Activated CD4-positive, alpha-beta memory T cell treated with anti-CD3 and anti-CD28 coated beads, Interleukin-2, amount 10 ng/mL, durations not matched to agents 7 days and 5 days (primary cell): ENCODE measurements at regions not wholly inside any gene's neighbourhood (a gene's known extent, or its start where the extent isn't known, plus 50 kb on each side); places are given as distances from the start of the nearest gene placed in this dataset.
"Not testable (repeated sequence)": the region's sequence is repeated elsewhere in the genome, so short reads cannot be mapped to it uniquely, and the experiment has no call there.

Experiments used
- CTCF ChIA-PET: fragments of 350-600 bp; sonication (Branson Sonifier 250); formaldehyde crosslinking; loops from one replicate; lab custom pipeline; 2021; ENCODE audit warnings: antibody characterized with exemption, inconsistent platforms; lab: Charles Lee
- POLR2A ChIA-PET: fragments of 350-600 bp; sonication (Branson Sonifier 250); formaldehyde crosslinking; loops from one replicate; lab custom pipeline; 2021; ENCODE audit warnings: antibody characterized with exemption; lab: Charles Lee
- DNase-seq: peaks from one replicate; pipeline ENCODE4 v3.0.0-alpha.2; 2020
- H3K27ac Mint-ChIP-seq: one replicate; pipeline ENCODE4 v1.8.0; 2021; ENCODE audit warnings: mild to moderate bottlenecking, mixed read lengths
- H3K27me3 Mint-ChIP-seq: one replicate; pipeline ENCODE4 v1.8.0; 2021; ENCODE audit warnings: mixed read lengths
- H3K36me3 Mint-ChIP-seq: one replicate; pipeline ENCODE4 v1.8.0; 2021; ENCODE audit warnings: low read depth, mixed read lengths
- H3K4me1 Mint-ChIP-seq: one replicate; pipeline ENCODE4 v1.8.0; 2021; ENCODE audit warnings: mixed read lengths
- H3K4me3 Mint-ChIP-seq: one replicate; pipeline ENCODE4 v1.8.0; 2021; ENCODE audit warnings: mild to moderate bottlenecking, mixed read lengths
- H3K9me3 Mint-ChIP-seq: one replicate; pipeline ENCODE4 v1.8.0; 2021; ENCODE audit warnings: mixed read lengths

DNA sequence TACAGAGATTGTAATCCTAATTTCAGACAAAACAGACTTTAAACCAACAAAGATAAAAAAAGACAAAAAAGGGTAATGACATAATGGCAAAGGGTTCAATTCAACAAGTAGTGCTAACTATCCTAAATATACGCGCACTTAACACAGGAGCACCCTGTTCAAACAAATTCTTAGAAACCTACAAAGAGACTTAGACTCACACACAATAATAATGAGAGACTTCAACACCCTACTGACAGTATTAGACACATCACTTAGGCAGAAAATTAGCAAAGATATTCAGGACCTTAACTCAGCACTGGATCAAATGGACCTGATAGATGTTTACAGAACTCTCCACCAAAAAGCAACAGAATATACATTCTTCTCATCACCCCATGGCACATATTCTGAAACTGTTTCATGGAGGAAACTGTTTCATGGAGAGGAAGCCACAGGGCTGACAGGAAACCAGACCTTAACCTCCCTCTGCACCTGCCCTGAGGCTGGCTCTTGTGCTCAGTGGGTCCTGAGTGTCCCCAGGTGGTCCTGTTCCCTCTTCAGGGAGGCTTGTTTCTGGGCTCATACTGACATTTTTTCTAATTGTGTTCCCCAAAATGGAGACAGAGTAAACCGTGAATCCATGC, 54.7 kb downstream of the OR4M2 start:
- H3K9me3 Mint-ChIP-seq, CTCF ChIA-PET, H3K36me3 Mint-ChIP-seq, H3K4me1 Mint-ChIP-seq, H3K27me3 Mint-ChIP-seq, H3K27ac Mint-ChIP-seq, POLR2A ChIA-PET, H3K4me3 Mint-ChIP-seq, DNase-seq: not testable (repeated sequence)

DNA sequence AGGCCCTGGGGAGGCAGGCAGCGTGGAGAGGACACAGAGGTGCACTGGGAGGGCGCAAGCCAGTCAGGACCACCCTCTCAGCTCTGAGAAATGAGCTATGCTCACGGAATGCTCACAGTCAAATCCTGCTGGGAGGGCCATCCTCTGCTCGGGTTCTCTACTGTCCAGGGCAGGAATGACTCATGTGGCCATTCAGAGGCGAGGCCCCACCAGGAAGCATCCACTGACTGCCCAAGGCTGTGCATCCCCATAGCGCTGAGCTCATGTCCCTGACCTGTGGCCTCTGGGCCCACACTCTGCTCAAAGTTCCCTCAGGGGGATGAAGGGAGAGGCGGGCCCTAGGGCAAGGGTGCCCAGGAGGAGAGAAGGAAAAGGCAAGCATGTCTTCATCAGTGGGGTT, 57.2 kb downstream of the OR4M2 start:
- CTCF ChIA-PET, H3K9me3 Mint-ChIP-seq: not testable (repeated sequence)

DNA sequence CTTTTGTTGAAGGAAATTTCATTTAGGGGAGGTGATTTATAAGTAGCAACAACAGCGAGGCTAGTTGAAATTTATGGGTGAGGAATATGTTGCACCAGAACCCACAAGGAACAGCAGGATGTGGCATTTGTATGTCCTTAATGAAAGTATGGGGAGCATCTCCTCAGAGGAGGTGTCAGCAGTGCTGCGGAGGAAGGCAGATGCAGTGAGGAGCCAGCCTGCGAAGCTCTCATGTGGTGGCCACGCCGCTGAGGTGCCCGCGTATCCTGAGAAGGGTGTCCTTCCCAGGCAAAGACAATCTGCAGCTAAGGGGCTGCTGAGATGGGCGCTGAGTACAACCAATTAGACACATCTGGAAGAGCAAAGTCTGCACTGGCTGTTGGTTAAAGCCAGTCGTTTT, 60.8 kb downstream of the OR4M2 start:
- H3K27me3 Mint-ChIP-seq, H3K9me3 Mint-ChIP-seq, H3K27ac Mint-ChIP-seq, H3K4me1 Mint-ChIP-seq, DNase-seq, POLR2A ChIA-PET, H3K36me3 Mint-ChIP-seq, H3K4me3 Mint-ChIP-seq, CTCF ChIA-PET: not testable (repeated sequence)

More for the DNA sequence above, 57.2 kb downstream of the OR4M2 start:
- POLR2A ChIA-PET, H3K4me1 Mint-ChIP-seq, H3K4me3 Mint-ChIP-seq, DNase-seq, H3K27ac Mint-ChIP-seq, H3K36me3 Mint-ChIP-seq, H3K27me3 Mint-ChIP-seq: not testable (repeated sequence)

DNA sequence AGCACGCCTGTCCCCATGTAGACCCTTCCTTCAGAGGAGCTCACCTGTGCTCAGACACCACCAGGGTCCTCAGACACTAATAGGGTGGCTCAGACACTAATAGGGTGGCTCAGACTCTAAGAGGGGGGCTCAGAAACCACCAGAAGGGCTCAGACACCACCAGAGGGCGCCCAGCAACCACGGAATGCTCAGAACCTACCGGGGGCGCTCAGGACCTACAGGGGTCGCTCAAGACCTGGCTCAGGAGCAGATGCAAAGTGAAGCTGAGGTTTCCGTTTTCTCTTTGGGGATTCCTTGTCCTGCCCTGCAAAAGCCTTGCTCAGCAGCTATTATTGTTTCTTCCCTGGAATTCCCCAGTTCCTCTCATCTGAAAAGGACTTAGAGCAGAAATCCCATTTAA, 67.8 kb downstream of the OR4M2 start:
- H3K4me3 Mint-ChIP-seq, H3K4me1 Mint-ChIP-seq, CTCF ChIA-PET, DNase-seq, POLR2A ChIA-PET, H3K9me3 Mint-ChIP-seq, H3K27ac Mint-ChIP-seq, H3K27me3 Mint-ChIP-seq, H3K36me3 Mint-ChIP-seq: not testable (repeated sequence)

DNA sequence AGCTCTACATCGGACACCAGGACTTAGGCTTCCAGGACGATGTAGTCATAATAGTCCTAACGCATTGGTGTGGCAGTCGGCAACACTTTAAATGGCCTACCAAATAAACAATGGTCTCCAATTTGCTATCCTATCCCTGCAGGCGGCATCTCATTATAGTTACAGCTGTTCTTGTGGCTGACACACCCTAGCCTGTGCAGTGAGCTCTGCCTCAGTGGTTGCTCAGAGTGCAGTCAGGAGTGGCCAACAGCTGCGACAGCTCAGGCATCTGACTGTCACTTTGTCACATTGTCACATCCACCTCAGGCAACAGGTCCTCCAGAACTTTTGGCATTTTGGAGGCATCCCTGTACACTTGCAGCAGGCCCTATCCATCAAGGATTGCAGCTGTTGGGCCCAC, 77.9 kb downstream of the OR4M2 start:
- CTCF ChIA-PET, H3K27ac Mint-ChIP-seq, H3K4me1 Mint-ChIP-seq, DNase-seq, H3K36me3 Mint-ChIP-seq, H3K9me3 Mint-ChIP-seq, H3K4me3 Mint-ChIP-seq, POLR2A ChIA-PET, H3K27me3 Mint-ChIP-seq: not testable (repeated sequence)

DNA sequence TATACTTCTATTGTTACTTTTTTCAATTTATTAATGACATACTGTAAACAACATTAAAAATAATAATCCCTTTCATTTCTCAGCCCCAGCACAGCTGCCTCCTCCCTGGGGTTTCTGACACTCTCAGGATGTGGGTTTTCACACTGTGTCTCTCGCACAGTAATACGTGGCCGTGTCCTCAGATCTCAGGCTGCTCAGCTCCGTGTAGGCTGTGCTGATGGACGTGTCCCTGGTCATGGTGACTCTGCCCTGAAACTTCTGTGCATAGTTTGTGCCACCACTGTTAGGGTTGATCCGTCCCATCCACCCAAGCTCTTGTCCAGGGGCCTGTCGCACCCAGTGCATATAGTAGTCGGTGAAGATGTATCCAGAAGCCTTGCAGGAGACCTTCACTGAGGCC, 80.0 kb downstream of the OR4M2 start:
- DNase-seq, H3K27me3 Mint-ChIP-seq, H3K4me1 Mint-ChIP-seq, CTCF ChIA-PET, H3K36me3 Mint-ChIP-seq, H3K27ac Mint-ChIP-seq, H3K4me3 Mint-ChIP-seq, H3K9me3 Mint-ChIP-seq, POLR2A ChIA-PET: not testable (repeated sequence)

DNA sequence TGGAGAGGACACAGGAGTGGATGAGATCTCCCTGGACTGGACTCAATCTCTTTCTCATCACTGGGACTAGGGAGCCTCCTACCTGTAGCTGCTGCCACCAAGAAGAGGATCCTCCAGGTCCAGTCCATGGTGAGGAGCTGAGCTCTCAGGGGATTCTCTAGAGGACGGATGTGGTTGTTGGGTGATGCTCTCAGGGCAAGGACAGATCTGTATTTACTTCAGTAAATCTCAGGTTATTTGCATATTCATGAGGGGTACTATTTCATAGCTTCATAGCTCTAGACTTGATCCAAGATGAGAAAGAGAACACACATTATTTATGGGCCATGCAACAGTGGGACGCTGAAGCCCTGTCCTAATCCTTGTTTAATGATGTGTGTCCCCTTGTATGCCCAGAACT, 80.4 kb downstream of the OR4M2 start:
- POLR2A ChIA-PET, H3K4me3 Mint-ChIP-seq, DNase-seq, H3K36me3 Mint-ChIP-seq, H3K27ac Mint-ChIP-seq, CTCF ChIA-PET, H3K4me1 Mint-ChIP-seq, H3K27me3 Mint-ChIP-seq, H3K9me3 Mint-ChIP-seq: not testable (repeated sequence)

DNA sequence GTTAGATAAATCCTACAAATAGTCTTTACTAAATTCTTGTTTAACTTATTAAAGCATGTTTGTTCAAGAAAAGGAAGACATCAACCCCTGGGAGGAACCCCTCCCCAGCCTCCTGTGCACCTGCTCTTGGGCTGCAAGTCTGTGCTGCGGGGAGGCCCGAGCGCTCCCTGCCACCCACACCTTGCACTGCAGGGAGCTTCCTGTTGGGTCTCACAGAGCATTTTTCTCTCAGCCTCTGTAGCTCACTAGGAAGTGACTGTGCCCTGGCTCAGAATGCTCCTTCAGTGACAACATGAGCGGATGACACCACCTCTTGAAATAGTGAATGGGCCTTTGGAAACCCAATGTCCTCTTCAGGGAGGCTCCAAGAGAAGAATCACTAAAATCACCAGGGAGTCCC, 81.1 kb downstream of the OR4M2 start:
- H3K27ac Mint-ChIP-seq, H3K36me3 Mint-ChIP-seq, POLR2A ChIA-PET, H3K9me3 Mint-ChIP-seq, CTCF ChIA-PET, H3K4me3 Mint-ChIP-seq, H3K4me1 Mint-ChIP-seq, DNase-seq, H3K27me3 Mint-ChIP-seq: not testable (repeated sequence)

DNA sequence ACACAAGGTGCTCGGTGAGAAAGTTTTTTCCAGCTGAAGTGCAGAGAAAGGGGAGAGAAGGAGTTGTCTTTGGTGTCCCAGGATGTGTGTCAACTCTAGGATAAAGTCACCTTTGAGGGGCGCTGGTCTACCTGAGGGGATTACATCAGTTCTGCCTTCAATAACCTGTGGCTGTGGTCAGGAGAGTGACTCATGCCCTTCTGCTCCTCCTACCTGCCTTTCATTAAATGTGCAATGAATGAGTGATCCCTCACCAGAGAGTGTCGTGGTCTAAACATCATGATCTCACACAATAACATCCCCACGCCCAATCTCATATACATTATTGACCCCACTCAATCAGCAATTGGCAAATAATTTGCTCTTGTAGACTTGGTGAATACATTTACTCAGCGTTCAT, 83.4 kb downstream of the OR4M2 start:
- CTCF ChIA-PET, POLR2A ChIA-PET, H3K4me3 Mint-ChIP-seq, H3K27me3 Mint-ChIP-seq, H3K36me3 Mint-ChIP-seq, H3K4me1 Mint-ChIP-seq, H3K9me3 Mint-ChIP-seq, DNase-seq, H3K27ac Mint-ChIP-seq: not testable (repeated sequence)

DNA sequence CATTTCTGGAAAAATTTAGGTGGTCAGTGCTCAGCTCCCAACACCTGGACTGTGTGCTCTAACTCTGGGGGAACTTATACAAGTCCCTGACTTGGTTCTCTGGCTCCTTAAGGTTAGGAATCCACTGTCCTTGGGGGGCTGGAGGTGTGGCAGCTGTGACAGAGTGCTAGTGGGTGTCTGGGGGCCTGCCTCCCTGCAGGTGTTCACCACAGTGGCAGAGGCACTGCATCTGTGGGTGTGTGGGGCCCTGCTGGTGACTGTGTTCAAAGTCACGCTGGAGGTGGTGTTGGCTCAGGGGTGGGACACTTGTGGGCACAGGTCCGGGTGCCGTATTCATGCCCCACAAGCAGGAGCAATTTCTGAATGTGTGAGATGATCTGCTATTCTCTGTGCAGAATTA, 87.2 kb downstream of the OR4M2 start:
- CTCF ChIA-PET, H3K27me3 Mint-ChIP-seq, H3K4me3 Mint-ChIP-seq, H3K36me3 Mint-ChIP-seq, DNase-seq, H3K4me1 Mint-ChIP-seq, H3K27ac Mint-ChIP-seq, H3K9me3 Mint-ChIP-seq, POLR2A ChIA-PET: not testable (repeated sequence)

DNA sequence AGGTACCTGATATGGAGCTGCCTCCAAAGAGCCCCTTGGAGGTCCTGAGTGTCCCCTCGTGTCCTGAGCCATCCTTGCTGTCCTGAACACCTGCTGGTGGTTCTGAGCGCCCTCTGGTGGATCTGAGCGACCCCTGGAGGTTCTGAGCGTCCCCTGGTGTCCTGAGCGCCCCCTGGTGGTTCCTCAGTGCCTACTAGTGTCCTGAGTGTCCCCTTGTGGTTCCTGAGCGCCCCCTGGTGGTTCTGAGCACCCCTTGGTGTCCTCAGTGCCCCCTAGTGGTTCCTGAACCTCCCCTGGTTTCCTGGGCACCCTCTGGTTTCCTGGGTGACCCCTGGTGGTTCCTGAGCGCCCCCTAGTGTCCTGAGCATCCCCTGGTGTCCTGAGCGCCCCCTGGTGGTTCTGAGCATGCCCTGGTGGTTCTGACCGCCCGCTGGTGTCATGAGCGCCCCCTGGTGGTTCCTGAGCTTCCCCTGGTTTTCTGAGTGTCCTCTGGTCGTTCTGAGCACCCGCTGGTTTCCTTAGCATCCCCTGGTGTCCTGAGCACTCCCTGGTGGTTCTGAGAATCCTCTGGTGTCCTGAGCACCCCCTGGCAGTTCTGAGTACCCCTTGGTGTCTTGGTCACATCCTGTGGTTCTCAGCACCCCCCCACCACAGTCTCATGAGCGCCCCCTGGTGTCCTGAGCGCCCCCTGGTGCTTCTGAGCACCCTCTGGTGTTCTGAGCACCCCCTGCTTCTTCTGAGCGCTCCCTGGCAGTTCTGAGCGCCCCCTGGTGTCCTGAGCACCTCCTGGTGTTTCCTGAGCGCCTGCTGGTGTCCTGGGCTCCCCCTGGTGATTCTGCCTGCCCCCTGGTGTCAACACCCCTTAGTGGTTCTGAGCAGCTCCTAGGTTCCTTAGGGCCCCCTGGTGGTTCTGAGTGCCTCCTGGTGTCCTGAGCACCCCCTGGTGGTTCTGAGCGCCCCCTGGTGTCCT, 93.0 kb downstream of the OR4M2 start:
- CTCF ChIA-PET, H3K9me3 Mint-ChIP-seq, H3K27ac Mint-ChIP-seq, POLR2A ChIA-PET, H3K4me3 Mint-ChIP-seq, H3K27me3 Mint-ChIP-seq, H3K4me1 Mint-ChIP-seq, H3K36me3 Mint-ChIP-seq, DNase-seq: not testable (repeated sequence)

DNA sequence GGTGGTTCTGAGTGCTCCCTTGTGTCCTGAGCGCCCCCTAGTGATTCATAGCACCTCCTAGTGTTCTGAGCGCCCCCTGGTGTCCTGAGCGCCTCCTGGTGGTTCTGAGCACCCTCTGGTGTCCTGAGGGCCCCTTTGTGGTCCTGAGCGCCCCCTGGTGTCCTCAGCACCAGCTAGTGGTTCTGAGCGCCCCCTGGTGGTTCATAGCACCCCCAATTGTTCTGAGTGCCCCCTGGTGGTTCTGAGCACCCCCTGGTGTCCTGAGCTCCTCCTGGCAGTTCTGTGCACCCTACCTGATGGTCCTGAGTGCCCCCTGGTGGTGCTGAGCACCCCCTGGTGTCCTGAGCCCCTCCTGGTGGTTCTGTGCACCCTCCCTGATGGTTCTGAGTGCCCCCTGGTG, 93.8 kb downstream of the OR4M2 start:
- H3K4me3 Mint-ChIP-seq, H3K4me1 Mint-ChIP-seq, H3K9me3 Mint-ChIP-seq, H3K27ac Mint-ChIP-seq, POLR2A ChIA-PET, DNase-seq, CTCF ChIA-PET, H3K36me3 Mint-ChIP-seq, H3K27me3 Mint-ChIP-seq: not testable (repeated sequence)

DNA sequence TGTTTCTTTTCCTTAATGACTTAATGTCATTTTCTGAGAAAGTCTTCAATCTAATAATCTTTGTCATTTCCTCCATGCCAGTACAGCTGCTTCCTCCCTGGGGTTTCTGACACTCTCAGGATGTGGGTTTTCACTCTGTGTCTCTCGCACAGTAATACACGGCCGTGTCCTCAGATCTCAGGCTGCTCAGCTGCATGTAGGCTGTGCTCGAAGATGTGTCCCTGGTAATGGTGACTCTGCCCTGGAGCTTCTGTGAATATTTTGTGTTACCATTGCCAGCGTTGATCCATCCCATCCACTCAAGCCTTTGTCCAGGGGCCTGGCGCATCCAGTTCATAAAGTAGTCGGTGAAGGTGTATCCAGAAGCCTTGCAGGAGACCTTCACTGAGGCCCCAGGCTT, 97.6 kb downstream of the OR4M2 start:
- CTCF ChIA-PET, H3K27me3 Mint-ChIP-seq, H3K4me3 Mint-ChIP-seq, H3K9me3 Mint-ChIP-seq, H3K27ac Mint-ChIP-seq, H3K36me3 Mint-ChIP-seq, H3K4me1 Mint-ChIP-seq, POLR2A ChIA-PET, DNase-seq: not testable (repeated sequence)

DNA sequence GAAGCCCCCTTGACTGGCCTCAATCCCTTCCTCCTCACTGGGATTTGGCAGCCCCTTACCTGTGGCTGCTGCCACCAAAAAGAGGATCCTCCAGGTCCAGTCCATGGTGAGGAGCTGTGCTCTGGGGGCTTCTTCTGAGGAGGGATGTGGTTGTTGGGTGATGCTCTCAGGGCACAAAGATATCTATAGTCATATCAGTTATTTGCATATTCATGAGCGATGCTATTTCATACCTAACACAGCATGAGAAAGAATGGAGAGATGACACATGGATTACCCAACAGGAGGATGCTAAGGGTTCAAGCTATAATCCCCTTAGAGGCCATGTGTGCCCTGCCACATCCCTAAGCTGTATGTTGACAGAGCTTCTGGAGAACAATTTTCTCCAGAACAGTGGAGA, 98.1 kb downstream of the OR4M2 start:
- POLR2A ChIA-PET, CTCF ChIA-PET, H3K9me3 Mint-ChIP-seq, H3K36me3 Mint-ChIP-seq, H3K4me3 Mint-ChIP-seq, H3K4me1 Mint-ChIP-seq, H3K27me3 Mint-ChIP-seq, H3K27ac Mint-ChIP-seq, DNase-seq: not testable (repeated sequence)
